ENCODE measurements at regions not wholly inside any gene's neighbourhood (a gene's known extent, or its start where the extent isn't known, plus 50 kb on each side); places are given as distances from the start of the nearest gene placed in this dataset.

DNA sequence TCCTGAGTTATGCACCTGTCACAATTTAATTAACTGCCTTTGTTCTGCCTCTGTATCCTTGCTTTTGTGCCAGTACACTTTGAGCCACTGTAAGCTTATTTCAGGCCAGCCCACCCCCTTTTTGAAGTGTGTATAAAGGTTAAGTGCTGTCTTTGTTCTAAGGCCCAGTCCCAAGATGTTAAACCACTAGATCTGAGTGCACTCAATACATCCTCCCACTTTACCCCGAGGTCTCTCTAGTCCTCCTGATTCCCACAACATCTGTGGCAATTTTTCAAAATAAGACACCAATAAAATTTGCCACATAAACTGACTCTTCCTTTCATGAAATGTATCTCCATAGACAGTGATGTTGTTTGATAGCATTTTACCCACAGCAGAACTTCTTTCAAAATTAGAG is 124.1 kb upstream of the SPIN4 start:
- ATAC-seq, result no peak

DNA sequence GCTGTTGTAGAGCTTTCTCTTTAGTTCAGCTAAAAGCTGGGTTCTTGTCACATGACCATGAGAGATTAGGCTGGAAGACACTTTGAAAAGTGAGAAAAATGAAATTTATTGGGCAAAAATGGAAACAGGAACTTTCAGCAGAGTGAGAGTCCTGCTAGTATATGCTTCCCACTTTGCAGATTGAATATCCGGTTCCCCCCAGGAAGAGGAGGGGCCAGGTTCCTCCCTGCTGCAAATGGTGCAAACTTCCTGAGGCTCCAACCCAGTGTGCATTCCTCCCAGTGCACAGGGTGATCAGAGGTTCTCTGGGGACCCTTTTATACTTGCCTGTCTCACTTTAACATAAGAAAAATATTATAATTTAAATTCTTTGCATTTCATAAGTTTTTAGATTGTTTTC is 119.9 kb upstream of the SPIN4 start:
- ATAC-seq (no peak), DNase-seq (ENCODE audit: low spot score) (no peak)
- H3K4me1 Mint-ChIP-seq, result no peaks in the 10 kb centered on the region
- peaks cover 68% of the 10 kb centered on the region for H3K36me3 Mint-ChIP-seq
- H3K27ac Mint-ChIP-seq, result no peak overlapping the region
- no peaks in the 10 kb centered on the region; the same call in none of the 2 replicates for H3K27me3 Mint-ChIP-seq (ENCODE audit: low read depth)
- ChIA-PET CTCF (no interaction called here), POLR2A (no interaction called here)
- TF ChIP-seq, protein P1, sequence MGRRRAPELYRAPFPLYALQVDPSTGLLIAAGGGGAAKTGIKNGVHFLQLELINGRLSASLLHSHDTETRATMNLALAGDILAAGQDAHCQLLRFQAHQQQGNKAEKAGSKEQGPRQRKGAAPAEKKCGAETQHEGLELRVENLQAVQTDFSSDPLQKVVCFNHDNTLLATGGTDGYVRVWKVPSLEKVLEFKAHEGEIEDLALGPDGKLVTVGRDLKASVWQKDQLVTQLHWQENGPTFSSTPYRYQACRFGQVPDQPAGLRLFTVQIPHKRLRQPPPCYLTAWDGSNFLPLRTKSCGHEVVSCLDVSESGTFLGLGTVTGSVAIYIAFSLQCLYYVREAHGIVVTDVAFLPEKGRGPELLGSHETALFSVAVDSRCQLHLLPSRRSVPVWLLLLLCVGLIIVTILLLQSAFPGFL (CRISPR knock-in tag; IDR thresholded peaks at IDR 0.05; ENCODE audit: borderline replicate concordance), result no peak
- TF ChIP-seq JAZF1 (CRISPR knock-in tag; IDR thresholded peaks at IDR 0.05), result no peak
- TF ChIP-seq, protein P2, sequence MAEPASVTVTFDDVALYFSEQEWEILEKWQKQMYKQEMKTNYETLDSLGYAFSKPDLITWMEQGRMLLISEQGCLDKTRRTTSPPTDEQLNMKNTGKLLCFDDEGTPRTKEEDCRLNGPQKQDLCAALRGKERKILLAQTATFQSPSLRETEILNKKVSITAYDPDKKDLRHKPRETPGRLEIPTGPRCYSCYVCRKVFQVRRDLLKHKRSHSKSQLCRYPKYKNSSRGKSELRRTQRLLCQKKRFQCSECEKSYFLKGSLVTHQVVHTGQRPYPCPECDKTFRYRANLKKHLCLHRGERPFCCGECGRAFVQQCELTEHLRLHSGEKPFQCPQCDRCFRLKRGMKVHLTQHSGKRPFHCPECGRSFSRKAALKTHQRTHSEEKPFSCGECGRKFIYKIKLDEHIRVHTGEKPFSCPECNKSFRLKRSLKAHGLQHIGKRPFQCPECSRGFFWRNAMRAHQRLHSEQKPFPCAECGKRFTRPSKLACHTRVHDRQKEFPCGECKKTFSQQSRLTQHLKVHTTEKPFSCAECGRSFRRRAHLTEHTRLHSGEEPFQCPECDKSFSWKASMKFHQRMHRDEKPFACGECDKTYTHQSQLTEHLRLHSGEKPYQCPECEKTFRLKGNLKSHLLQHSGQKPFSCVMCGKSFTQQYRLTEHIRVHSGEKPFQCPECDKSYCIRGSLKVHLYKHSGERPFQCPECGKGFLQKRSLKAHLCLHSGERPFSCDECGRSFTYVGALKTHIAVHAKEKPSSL (CRISPR knock-in tag; conservative IDR thresholded peaks at IDR 0.05), result no peak
- no peak for TF ChIP-seq NFE2L1 (CRISPR knock-in tag; IDR thresholded peaks at IDR 0.05)
- TF ChIP-seq, protein P3, sequence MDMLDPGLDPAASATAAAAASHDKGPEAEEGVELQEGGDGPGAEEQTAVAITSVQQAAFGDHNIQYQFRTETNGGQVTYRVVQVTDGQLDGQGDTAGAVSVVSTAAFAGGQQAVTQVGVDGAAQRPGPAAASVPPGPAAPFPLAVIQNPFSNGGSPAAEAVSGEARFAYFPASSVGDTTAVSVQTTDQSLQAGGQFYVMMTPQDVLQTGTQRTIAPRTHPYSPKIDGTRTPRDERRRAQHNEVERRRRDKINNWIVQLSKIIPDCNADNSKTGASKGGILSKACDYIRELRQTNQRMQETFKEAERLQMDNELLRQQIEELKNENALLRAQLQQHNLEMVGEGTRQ (CRISPR knock-in tag; IDR thresholded peaks at IDR 0.05), result no peak
- TF ChIP-seq, protein P4, sequence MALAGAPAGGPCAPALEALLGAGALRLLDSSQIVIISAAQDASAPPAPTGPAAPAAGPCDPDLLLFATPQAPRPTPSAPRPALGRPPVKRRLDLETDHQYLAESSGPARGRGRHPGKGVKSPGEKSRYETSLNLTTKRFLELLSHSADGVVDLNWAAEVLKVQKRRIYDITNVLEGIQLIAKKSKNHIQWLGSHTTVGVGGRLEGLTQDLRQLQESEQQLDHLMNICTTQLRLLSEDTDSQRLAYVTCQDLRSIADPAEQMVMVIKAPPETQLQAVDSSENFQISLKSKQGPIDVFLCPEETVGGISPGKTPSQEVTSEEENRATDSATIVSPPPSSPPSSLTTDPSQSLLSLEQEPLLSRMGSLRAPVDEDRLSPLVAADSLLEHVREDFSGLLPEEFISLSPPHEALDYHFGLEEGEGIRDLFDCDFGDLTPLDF (CRISPR knock-in tag; IDR thresholded peaks at IDR 0.05), result no peak
- no peak for TF ChIP-seq EMX1 (CRISPR knock-in tag; IDR thresholded peaks at IDR 0.05)
- TF ChIP-seq IRF2 (CRISPR knock-in tag; IDR thresholded peaks at IDR 0.05; ENCODE audit: borderline replicate concordance, low read depth), result no peak
- TF ChIP-seq CREB1 (CRISPR knock-in tag; IDR thresholded peaks at IDR 0.05), result no peak
- TF ChIP-seq, protein P5, sequence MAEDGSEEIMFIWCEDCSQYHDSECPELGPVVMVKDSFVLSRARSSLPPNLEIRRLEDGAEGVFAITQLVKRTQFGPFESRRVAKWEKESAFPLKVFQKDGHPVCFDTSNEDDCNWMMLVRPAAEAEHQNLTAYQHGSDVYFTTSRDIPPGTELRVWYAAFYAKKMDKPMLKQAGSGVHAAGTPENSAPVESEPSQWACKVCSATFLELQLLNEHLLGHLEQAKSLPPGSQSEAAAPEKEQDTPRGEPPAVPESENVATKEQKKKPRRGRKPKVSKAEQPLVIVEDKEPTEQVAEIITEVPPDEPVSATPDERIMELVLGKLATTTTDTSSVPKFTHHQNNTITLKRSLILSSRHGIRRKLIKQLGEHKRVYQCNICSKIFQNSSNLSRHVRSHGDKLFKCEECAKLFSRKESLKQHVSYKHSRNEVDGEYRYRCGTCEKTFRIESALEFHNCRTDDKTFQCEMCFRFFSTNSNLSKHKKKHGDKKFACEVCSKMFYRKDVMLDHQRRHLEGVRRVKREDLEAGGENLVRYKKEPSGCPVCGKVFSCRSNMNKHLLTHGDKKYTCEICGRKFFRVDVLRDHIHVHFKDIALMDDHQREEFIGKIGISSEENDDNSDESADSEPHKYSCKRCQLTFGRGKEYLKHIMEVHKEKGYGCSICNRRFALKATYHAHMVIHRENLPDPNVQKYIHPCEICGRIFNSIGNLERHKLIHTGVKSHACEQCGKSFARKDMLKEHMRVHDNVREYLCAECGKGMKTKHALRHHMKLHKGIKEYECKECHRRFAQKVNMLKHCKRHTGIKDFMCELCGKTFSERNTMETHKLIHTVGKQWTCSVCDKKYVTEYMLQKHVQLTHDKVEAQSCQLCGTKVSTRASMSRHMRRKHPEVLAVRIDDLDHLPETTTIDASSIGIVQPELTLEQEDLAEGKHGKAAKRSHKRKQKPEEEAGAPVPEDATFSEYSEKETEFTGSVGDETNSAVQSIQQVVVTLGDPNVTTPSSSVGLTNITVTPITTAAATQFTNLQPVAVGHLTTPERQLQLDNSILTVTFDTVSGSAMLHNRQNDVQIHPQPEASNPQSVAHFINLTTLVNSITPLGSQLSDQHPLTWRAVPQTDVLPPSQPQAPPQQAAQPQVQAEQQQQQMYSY (CRISPR knock-in tag; IDR thresholded peaks at IDR 0.05), result no peak
- no peak for TF ChIP-seq ZNF121 (CRISPR knock-in tag; IDR thresholded peaks at IDR 0.05)
- TF ChIP-seq, protein P6, sequence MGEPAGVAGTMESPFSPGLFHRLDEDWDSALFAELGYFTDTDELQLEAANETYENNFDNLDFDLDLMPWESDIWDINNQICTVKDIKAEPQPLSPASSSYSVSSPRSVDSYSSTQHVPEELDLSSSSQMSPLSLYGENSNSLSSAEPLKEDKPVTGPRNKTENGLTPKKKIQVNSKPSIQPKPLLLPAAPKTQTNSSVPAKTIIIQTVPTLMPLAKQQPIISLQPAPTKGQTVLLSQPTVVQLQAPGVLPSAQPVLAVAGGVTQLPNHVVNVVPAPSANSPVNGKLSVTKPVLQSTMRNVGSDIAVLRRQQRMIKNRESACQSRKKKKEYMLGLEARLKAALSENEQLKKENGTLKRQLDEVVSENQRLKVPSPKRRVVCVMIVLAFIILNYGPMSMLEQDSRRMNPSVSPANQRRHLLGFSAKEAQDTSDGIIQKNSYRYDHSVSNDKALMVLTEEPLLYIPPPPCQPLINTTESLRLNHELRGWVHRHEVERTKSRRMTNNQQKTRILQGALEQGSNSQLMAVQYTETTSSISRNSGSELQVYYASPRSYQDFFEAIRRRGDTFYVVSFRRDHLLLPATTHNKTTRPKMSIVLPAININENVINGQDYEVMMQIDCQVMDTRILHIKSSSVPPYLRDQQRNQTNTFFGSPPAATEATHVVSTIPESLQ (CRISPR knock-in tag; IDR thresholded peaks at IDR 0.05), result no peak
- TF ChIP-seq OVOL2 (CRISPR knock-in tag; IDR thresholded peaks at IDR 0.05; ENCODE audit: borderline replicate concordance), result no peak
- H3K9me3 Mint-ChIP-seq, result peaks cover 51% of the 10 kb centered on the region
- H3K4me3 Mint-ChIP-seq, result no peak overlapping the region

More for the DNA sequence above, 124.1 kb upstream of the SPIN4 start:
- Mint-ChIP-seq H3K4me3 (no peak overlapping the region), H3K27ac (no peak overlapping the region), H3K27me3 (ENCODE audit: low read depth) (no peaks in the 10 kb centered on the region; the same call in 1 of the 2 replicates), H3K4me1 (no peaks in the 10 kb centered on the region), H3K36me3 (peaks cover 68% of the 10 kb centered on the region), H3K9me3 (peaks cover 68% of the 10 kb centered on the region)
- ChIA-PET CTCF (no interaction called here), POLR2A (no interaction called here)
- TF ChIP-seq ZNF423 (CRISPR knock-in tag; IDR thresholded peaks at IDR 0.05) (no peak), OVOL2 (CRISPR knock-in tag; IDR thresholded peaks at IDR 0.05; ENCODE audit: borderline replicate concordance) (no peak)
- DNase-seq (ENCODE audit: low spot score), result no peak

Measured in WTC11 (cell line).